H1 (cell line): ENCODE measurements at regions not wholly inside any gene's neighbourhood (a gene's known extent, or its start where the extent isn't known, plus 50 kb on each side); places are given as distances from the start of the nearest gene placed in this dataset.

Experiments used
- CTCF ChIA-PET: fragments of 300-600 bp; sonication (Branson Sonifier 250); formaldehyde crosslinking; loops from one replicate; lab custom pipeline; 2021; ENCODE audit not compliant: partially characterized antibody; lab: Charles Lee
- POLR2A ChIA-PET: fragments of 300-600 bp; sonication (Branson Sonifier 250); formaldehyde crosslinking; loops from one replicate; lab custom pipeline; 2021; ENCODE audit warnings: inconsistent platforms; ENCODE audit not compliant: partially characterized antibody; lab: Charles Lee
- DNase-seq, 2 experiments: peaks; one replicate each; pipeline versions ENCODE4 v3.0.0 to v3.0.0-alpha.2; 2010 to 2022; ENCODE audit warnings: low spot score in 2 of 2, low read depth in 1 of 2, mixed read lengths in 1 of 2
- FAIRE-seq: peaks from 2 replicates; lab custom pipeline; 2011; peaks lifted over from hg19 to GRCh38; lab: Jason Lieb, UNC
- H2AFZ ChIP-seq: 2 replicates; pipeline ENCODE4 v1.8.1; 2012; ENCODE audit warnings: low read length, inconsistent platforms
- H2AK5ac ChIP-seq: 2 replicates; pipeline ENCODE4 v1.6.1; 2013; ENCODE audit warnings: low read depth, low read length
- H2BK120ac ChIP-seq: replicated peaks from 2 replicates; pipeline ENCODE3; 2013; ENCODE audit warnings: low read depth, low read length, inconsistent platforms
- H2BK12ac ChIP-seq: 2 replicates; pipeline ENCODE4 v1.6.1; 2013; ENCODE audit warnings: low read depth, low read length
- H2BK15ac ChIP-seq: 2 replicates; pipeline ENCODE4 v1.6.1; 2013; ENCODE audit warnings: low read length
- H2BK20ac ChIP-seq: 2 replicates; pipeline ENCODE4 v1.6.1; 2013; ENCODE audit warnings: low read length
- H2BK5ac ChIP-seq: 2 replicates; pipeline ENCODE4 v1.6.1; 2013; ENCODE audit warnings: low read depth, low read length
- H3K14ac ChIP-seq: 2 replicates; pipeline ENCODE4 v1.6.1; 2013; ENCODE audit warnings: inconsistent platforms; ENCODE audit not compliant: insufficient read length
- H3K18ac ChIP-seq: 2 replicates; pipeline ENCODE4 v1.6.1; 2013; ENCODE audit warnings: low read length; ENCODE audit errors: extremely low read depth
- H3K23ac ChIP-seq: 2 replicates; pipeline ENCODE4 v1.6.1; 2013; ENCODE audit warnings: inconsistent platforms; ENCODE audit not compliant: insufficient read length
- H3K23me2 ChIP-seq: 2 replicates; pipeline ENCODE4 v1.6.1; 2013; ENCODE audit warnings: low read depth, low read length
- H3K27ac ChIP-seq: 2 replicates; pipeline ENCODE4 v1.6.1; 2011; ENCODE audit warnings: low read depth, low read length, inconsistent platforms
- H3K27me3 ChIP-seq, 4 experiments: replicated peaks in 1 of 4; 1 replicate in 1 of 4; 2 replicates in 3 of 4; pipeline versions ENCODE4 v1.6.1 to v1.8.1; 2011 to 2013; ENCODE audit warnings: low read length in 3 of 4, mild to moderate bottlenecking in 3 of 4, inconsistent platforms in 2 of 4, mixed read lengths in 2 of 4, moderate library complexity in 1 of 4; ENCODE audit not compliant: control insufficient read depth in 3 of 4, insufficient read depth in 3 of 4; ENCODE audit errors: extremely low read depth in 1 of 4
- H3K36me3 ChIP-seq, 4 experiments: 2 replicates each; pipeline versions ENCODE4 v1.6.1 to v1.8.1; 2011 to 2013; ENCODE audit warnings: mild to moderate bottlenecking in 4 of 4, low read length in 3 of 4, moderate library complexity in 2 of 4, control low read depth in 1 of 4, inconsistent platforms in 1 of 4; ENCODE audit not compliant: insufficient read depth in 4 of 4, control insufficient read depth in 2 of 4
- H3K4ac ChIP-seq: replicated peaks from 2 replicates; pipeline ENCODE3; 2013; ENCODE audit warnings: low read length, low read depth, mixed read lengths, inconsistent platforms; ENCODE audit not compliant: insufficient read length
- H3K4me1 ChIP-seq, 4 experiments: replicated peaks in 1 of 4; 1 replicate in 1 of 4; 2 replicates in 3 of 4; pipeline versions ENCODE4 v1.6.1 to v1.8.1; 2011 to 2013; ENCODE audit warnings: low read length in 3 of 4, inconsistent platforms in 2 of 4, mixed read lengths in 1 of 4; ENCODE audit not compliant: insufficient read depth in 4 of 4, control insufficient read depth in 3 of 4
- H3K4me2 ChIP-seq, 2 experiments: 2 replicates each; pipeline versions ENCODE4 v1.6.1 to v1.8.1; 2011 to 2013; ENCODE audit warnings: low read depth in 2 of 2, low read length in 2 of 2, control low read depth in 1 of 2, inconsistent platforms in 1 of 2, mild to moderate bottlenecking in 1 of 2; ENCODE audit not compliant: insufficient read depth in 1 of 2
- H3K4me3 ChIP-seq, 4 experiments: fragments of 200-600, 300-600 bp in 1 of 4; sonication (generic), shearing (Covaris generic), sonication (Bioruptor Twin) in 1 of 4; 2 replicates each; pipeline versions ENCODE4 v1.5.1 to v1.8.1; 2011 to 2016; ENCODE audit warnings: low read length in 4 of 4, low read depth in 3 of 4, control low read depth in 2 of 4, inconsistent platforms in 2 of 4, mild to moderate bottlenecking in 2 of 4, mixed read lengths in 1 of 4, moderate library complexity in 1 of 4; ENCODE audit not compliant: insufficient read depth in 2 of 4; ENCODE audit errors: extremely low read depth in 1 of 4
- H3K56ac ChIP-seq: replicated peaks from 2 replicates; pipeline ENCODE3; 2013; ENCODE audit warnings: low read depth, mild to moderate bottlenecking, mixed read lengths, low read length, inconsistent platforms; ENCODE audit not compliant: insufficient read length
- H3K79me1 ChIP-seq: 2 replicates; pipeline ENCODE4 v1.6.1; 2013; ENCODE audit warnings: low read depth, low read length, control low read depth
- H3K79me2 ChIP-seq, 2 experiments: 2 replicates each; pipeline versions ENCODE4 v1.6.1 to v1.8.1; 2012 to 2013; ENCODE audit warnings: low read length in 2 of 2, mild to moderate bottlenecking in 2 of 2, inconsistent platforms in 1 of 2; ENCODE audit not compliant: insufficient read depth in 2 of 2, control insufficient read depth in 1 of 2
- H3K9ac ChIP-seq, 4 experiments: replicated peaks in 1 of 4; 1 replicate in 1 of 4; 2 replicates in 3 of 4; pipeline versions ENCODE4 v1.6.1 to v1.8.1; 2011 to 2013; ENCODE audit warnings: low read depth in 3 of 4, low read length in 3 of 4, control low read depth in 2 of 4, mild to moderate bottlenecking in 2 of 4, moderate library complexity in 2 of 4, inconsistent platforms in 1 of 4; ENCODE audit errors: extremely low read depth in 1 of 4
- H3K9me3 ChIP-seq, 2 experiments: 2 replicates each; pipeline versions ENCODE4 v1.6.1 to v1.8.1; 2012 to 2013; ENCODE audit warnings: mild to moderate bottlenecking in 2 of 2, moderate library complexity in 2 of 2, control low read depth in 1 of 2, inconsistent platforms in 1 of 2, low read depth in 1 of 2, low read length in 1 of 2, mixed read lengths in 1 of 2; ENCODE audit not compliant: insufficient read depth in 2 of 2
- H4K20me1 ChIP-seq, 2 experiments: replicated peaks in 1 of 2; 2 replicates each; pipeline versions ENCODE3 to v1.8.1; 2011 to 2013; ENCODE audit warnings: inconsistent platforms in 2 of 2, low read length in 2 of 2, mild to moderate bottlenecking in 1 of 2; ENCODE audit not compliant: insufficient read depth in 2 of 2, control insufficient read depth in 1 of 2
- H4K5ac ChIP-seq: 2 replicates; pipeline ENCODE4 v1.6.1; 2013; ENCODE audit warnings: low read length, low read depth, mixed read lengths, inconsistent platforms; ENCODE audit not compliant: insufficient read length
- H4K8ac ChIP-seq: 2 replicates; pipeline ENCODE4 v1.8.0; 2013; ENCODE audit warnings: mild to moderate bottlenecking, moderate library complexity, low read length, inconsistent platforms; ENCODE audit not compliant: insufficient read depth; ENCODE audit errors: extremely low read depth
- H4K91ac ChIP-seq: replicated peaks from 2 replicates; pipeline ENCODE3; 2013; ENCODE audit warnings: low read length, mixed read lengths, inconsistent platforms; ENCODE audit not compliant: insufficient read length
- BACH1 ChIP-seq: IDR thresholded peaks from 2 replicates; pipeline ENCODE4 v1.6.1; 2012; ENCODE audit warnings: low read length, improper control_type of control experiment
- BRCA1 ChIP-seq: IDR thresholded peaks from 2 replicates; pipeline ENCODE4 v1.6.1; 2012; ENCODE audit warnings: low read depth, low read length, improper control_type of control experiment
- CHD2 ChIP-seq: IDR thresholded peaks from 2 replicates; pipeline ENCODE4 v1.6.1; 2012; ENCODE audit warnings: low read length, improper control_type of control experiment
- HDAC6 ChIP-seq: IDR thresholded peaks from one replicate; pipeline ENCODE4 v1.7.1; 2012; ENCODE audit warnings: low read depth, mild to moderate bottlenecking, inconsistent platforms, low read length, moderate library complexity
- POLR2AphosphoS5 ChIP-seq: IDR thresholded peaks from 2 replicates; pipeline ENCODE4 v1.6.1; 2011; ENCODE audit warnings: low read depth, low read length
- RFX5 ChIP-seq: IDR thresholded peaks from 2 replicates; pipeline ENCODE4 v1.6.1; 2011; ENCODE audit warnings: low read depth, low read length, improper control_type of control experiment, borderline replicate concordance
- SIX5 ChIP-seq: IDR thresholded peaks from 2 replicates; pipeline ENCODE4 v1.6.1; 2011; ENCODE audit warnings: mild to moderate bottlenecking, low read depth, low read length
- SP1 ChIP-seq: IDR thresholded peaks from 2 replicates; pipeline ENCODE4 v1.6.1; 2011; ENCODE audit warnings: low read depth, low read length
- SRF ChIP-seq: IDR thresholded peaks from 2 replicates; pipeline ENCODE4 v1.6.1; 2011; ENCODE audit warnings: mild to moderate bottlenecking, low read depth, low read length, moderate library complexity
- WGBS, 2 experiments: shearing (Covaris generic) in 1 of 2; methylation state at CpG; one replicate each; pipeline versions ENCODE4 v1.1.6 to v1.1.7; 2013 to 2015; ENCODE audit warnings: low lambda C conversion rate in 2 of 2, mixed read lengths in 2 of 2, inconsistent platforms in 1 of 2, low coverage in 1 of 2, missing lambda C conversion rate in 1 of 2; ENCODE audit not compliant: insufficient replicate concordance in 2 of 2, insufficient coverage in 1 of 2, insufficient read length in 1 of 2; ENCODE audit errors: extremely low coverage in 1 of 2, missing lambda C conversion rate in 1 of 2; 5-methylcytosine and 5-hydroxymethylcytosine counted together
- TF ChIP-seq, protein P1 (sequence below), 3 experiments: IDR thresholded peaks; 1 replicate in 2 of 3; 2 replicates in 1 of 3; pipeline versions ENCODE4 v1.5.1 to v1.6.1; 2011; ENCODE audit warnings: low read length in 3 of 3, mild to moderate bottlenecking in 3 of 3, inconsistent platforms in 2 of 3, low read depth in 1 of 3, moderate library complexity in 1 of 3; ENCODE audit not compliant: insufficient read depth in 1 of 3; ENCODE audit errors: control extremely low read depth in 1 of 3
- TF ChIP-seq, protein P2 (sequence below): IDR thresholded peaks from 2 replicates; pipeline ENCODE4 v1.6.1; 2012; ENCODE audit warnings: low read length, inconsistent platforms

DNA sequence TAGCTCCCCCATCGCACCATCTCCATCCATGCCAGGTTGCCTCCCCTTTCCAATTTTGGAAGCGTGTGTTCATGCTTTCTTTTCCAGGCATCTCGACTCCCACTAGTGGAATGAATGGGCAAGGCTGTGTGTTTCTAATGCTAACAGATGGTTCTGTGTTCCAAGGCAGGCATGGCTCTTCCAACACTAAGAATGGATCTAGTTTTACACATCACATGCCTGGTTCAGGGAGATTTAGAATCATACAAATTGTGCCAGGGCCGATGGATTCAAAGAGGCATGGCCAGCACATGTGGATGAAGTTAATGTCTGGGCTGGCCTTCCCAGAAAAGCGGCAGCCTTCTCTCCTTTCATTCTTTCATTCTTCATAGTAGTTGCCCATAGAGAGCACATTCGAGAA, 438.7 kb downstream of the PRDM2 start:
- WGBS, 2 experiments = 93% methylated on average over 5 of the region's 6 CpGs; no CpG with 5 or more reads in 1 of the 2 experiments
- Histone ChIP-seq H2BK12ac (peak overlapping the region; percentile 71; the same call in 1 of the 2 replicates), H3K9me3 (no peaks in the 10 kb centered on the region), H3K27me3 (no peaks in the 10 kb centered on the region), H2BK5ac (no peak overlapping the region), H3K23ac (no peak overlapping the region), H3K79me2 (no peaks in the 10 kb centered on the region), H3K9ac (no peak overlapping the region), H3K4me3 (no peak overlapping the region), H2BK15ac (no peak overlapping the region), H4K8ac (no peak overlapping the region), H2BK20ac (no peak overlapping the region; the same call in 1 of the 2 replicates), H4K5ac (no peak overlapping the region), H3K4ac (no peak overlapping the region), H3K23me2 (no peaks in the 10 kb centered on the region; the same call in 1 of the 2 replicates), H2AK5ac (no peak overlapping the region; the same call in 1 of the 2 replicates), H2AFZ (no peak overlapping the region), H3K4me2 (no peak overlapping the region), H3K4me1 (peaks cover 7 to 14% (median 11%) of the 10 kb centered on the region in 4 experiments), H3K27ac (no peak overlapping the region), H3K56ac (no peak overlapping the region), H4K91ac (no peak overlapping the region), H3K79me1 (no peaks in the 10 kb centered on the region), H2BK120ac (no peak overlapping the region), H3K18ac (no peak overlapping the region), H3K14ac (no peak overlapping the region), H3K36me3 (no peaks in the 10 kb centered on the region), H4K20me1 (no peaks in the 10 kb centered on the region)
- DNase-seq (no peak), FAIRE-seq (no peak)
- ChIA-PET POLR2A (no interaction called here), CTCF (interaction anchor here (1.2 to 2.1 kb wide), 3 partner anchors 11 to 25 kb away, joined by 3 to 6 read pairs (median 6); no protein-coding TSS in a partner anchor)
- TF ChIP-seq BRCA1 (no peak), HDAC6 (no peak), BACH1 (no peak), SIX5 (no peak), CHD2 (no peak), RFX5 (no peak), SP1 (no peak), SRF (no peak), POLR2AphosphoS5 (no peak)
- TF ChIP-seq, protein P1, sequence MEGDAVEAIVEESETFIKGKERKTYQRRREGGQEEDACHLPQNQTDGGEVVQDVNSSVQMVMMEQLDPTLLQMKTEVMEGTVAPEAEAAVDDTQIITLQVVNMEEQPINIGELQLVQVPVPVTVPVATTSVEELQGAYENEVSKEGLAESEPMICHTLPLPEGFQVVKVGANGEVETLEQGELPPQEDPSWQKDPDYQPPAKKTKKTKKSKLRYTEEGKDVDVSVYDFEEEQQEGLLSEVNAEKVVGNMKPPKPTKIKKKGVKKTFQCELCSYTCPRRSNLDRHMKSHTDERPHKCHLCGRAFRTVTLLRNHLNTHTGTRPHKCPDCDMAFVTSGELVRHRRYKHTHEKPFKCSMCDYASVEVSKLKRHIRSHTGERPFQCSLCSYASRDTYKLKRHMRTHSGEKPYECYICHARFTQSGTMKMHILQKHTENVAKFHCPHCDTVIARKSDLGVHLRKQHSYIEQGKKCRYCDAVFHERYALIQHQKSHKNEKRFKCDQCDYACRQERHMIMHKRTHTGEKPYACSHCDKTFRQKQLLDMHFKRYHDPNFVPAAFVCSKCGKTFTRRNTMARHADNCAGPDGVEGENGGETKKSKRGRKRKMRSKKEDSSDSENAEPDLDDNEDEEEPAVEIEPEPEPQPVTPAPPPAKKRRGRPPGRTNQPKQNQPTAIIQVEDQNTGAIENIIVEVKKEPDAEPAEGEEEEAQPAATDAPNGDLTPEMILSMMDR (IDR thresholded peaks at IDR 0.05; ENCODE audit: control extremely low read depth in 1 of 3, insufficient read depth in 1 of 3, low read depth in 1 of 3, low read length in 3 of 3) = no peak
- TF ChIP-seq, protein P2, sequence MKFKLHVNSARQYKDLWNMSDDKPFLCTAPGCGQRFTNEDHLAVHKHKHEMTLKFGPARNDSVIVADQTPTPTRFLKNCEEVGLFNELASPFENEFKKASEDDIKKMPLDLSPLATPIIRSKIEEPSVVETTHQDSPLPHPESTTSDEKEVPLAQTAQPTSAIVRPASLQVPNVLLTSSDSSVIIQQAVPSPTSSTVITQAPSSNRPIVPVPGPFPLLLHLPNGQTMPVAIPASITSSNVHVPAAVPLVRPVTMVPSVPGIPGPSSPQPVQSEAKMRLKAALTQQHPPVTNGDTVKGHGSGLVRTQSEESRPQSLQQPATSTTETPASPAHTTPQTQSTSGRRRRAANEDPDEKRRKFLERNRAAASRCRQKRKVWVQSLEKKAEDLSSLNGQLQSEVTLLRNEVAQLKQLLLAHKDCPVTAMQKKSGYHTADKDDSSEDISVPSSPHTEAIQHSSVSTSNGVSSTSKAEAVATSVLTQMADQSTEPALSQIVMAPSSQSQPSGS = no peak
